GM12878 (cell line): ENCODE measurements at regions not wholly inside any gene's neighbourhood (a gene's known extent, or its start where the extent isn't known, plus 50 kb on each side); places are given as distances from the start of the nearest gene placed in this dataset.

Experiments
- CHD2 ChIP-seq: IDR thresholded peaks from 2 replicates; pipeline ENCODE4 v1.6.1; 2011; ENCODE audit warnings: low read depth, low read length, improper control_type of control experiment, borderline replicate concordance
- JUNB ChIP-seq: IDR thresholded peaks from 2 replicates; pipeline ENCODE4 v1.6.1; 2016; ENCODE audit warnings: antibody characterized with exemption, mild to moderate bottlenecking
- SIN3A ChIP-seq: IDR thresholded peaks from 2 replicates; pipeline ENCODE4 v1.6.1; 2012; ENCODE audit warnings: low read depth, low read length, improper control_type of control experiment

DNA sequence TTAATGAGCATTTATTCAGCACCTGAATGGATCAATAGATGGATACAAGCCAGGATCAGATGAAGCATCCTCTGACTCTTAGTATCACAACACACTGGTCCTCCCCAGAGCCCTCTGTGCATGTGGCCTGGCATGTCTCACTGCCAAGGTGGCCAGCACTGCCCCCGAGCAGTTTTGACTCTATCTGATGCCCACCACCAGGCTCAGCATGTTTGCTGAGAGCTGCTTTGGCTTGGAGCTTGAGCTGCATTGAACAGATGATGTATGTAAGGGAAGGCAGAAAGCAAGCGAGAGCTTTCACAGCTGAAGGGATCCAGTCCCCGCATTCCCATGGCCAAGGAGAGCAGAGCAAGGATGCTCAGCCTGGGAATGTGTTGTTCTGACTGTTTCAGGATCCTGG is 320.3 kb downstream of the BUD13 start:
- no peak for TF ChIP-seq CHD2
- TF ChIP-seq JUNB: no peak
- TF ChIP-seq SIN3A: no peak
